DOHH2 (cell line): ENCODE measurements at regions not wholly inside any gene's neighbourhood (a gene's known extent, or its start where the extent isn't known, plus 50 kb on each side); places are given as distances from the start of the nearest gene placed in this dataset.

Source experiments
- H3F3A ChIP-seq: fragments of 200-600 bp; sonication (generic), shearing (Covaris generic); 2 replicates; pipeline ENCODE4 v1.6.0; 2016; ENCODE audit warnings: antibody characterized with exemption, mild to moderate bottlenecking; ENCODE audit not compliant: control insufficient read depth, insufficient read depth
- H3K27ac ChIP-seq: fragments of 200-600 bp; sonication (generic); 2 replicates; pipeline ENCODE4 v1.5.1; 2014; ENCODE audit warnings: low read depth, mild to moderate bottlenecking, low read length, moderate library complexity
- H3K27me3 ChIP-seq: fragments of 200-600 bp; sonication (generic); 2 replicates; pipeline ENCODE4 v1.6.1; 2014; ENCODE audit warnings: mild to moderate bottlenecking, low read length, mixed read lengths; ENCODE audit not compliant: control insufficient read depth
- H3K36me3 ChIP-seq: fragments of 200-600 bp; sonication (generic); 2 replicates; pipeline ENCODE4 v1.6.1; 2014; ENCODE audit warnings: mild to moderate bottlenecking, low read length, moderate library complexity, mixed read lengths; ENCODE audit not compliant: control insufficient read depth
- H3K4me1 ChIP-seq: fragments of 200-600 bp; sonication (generic); 2 replicates; pipeline ENCODE4 v1.6.1; 2014; ENCODE audit warnings: mild to moderate bottlenecking, low read length, mixed read lengths; ENCODE audit not compliant: control insufficient read depth
- H3K4me2 ChIP-seq: fragments of 200-600 bp; sonication (generic); 2 replicates; pipeline ENCODE4 v1.6.0; 2014; ENCODE audit warnings: mild to moderate bottlenecking, low read length, moderate library complexity
- H3K4me3 ChIP-seq: fragments of 200-600 bp; sonication (generic); 2 replicates; pipeline ENCODE4 v1.5.1; 2014; ENCODE audit warnings: mild to moderate bottlenecking, low read length, mixed read lengths
- H3K79me2 ChIP-seq: fragments of 200-600 bp; sonication (generic); 2 replicates; pipeline ENCODE4 v1.6.1; 2014; ENCODE audit warnings: mild to moderate bottlenecking, low read length, mixed read lengths; ENCODE audit not compliant: control insufficient read depth
- H3K9me2 ChIP-seq: fragments of 200-600 bp; sonication (generic); replicated peaks from 2 replicates; pipeline ENCODE4 v1.6.1; 2014; ENCODE audit warnings: mild to moderate bottlenecking, low read length, mixed read lengths; ENCODE audit not compliant: control insufficient read depth
- H3K9me3 ChIP-seq: fragments of 200-600 bp; sonication (generic); 2 replicates; pipeline ENCODE4 v1.6.1; 2014; ENCODE audit warnings: antibody characterized with exemption, low read length, mixed read lengths; ENCODE audit not compliant: control insufficient read depth, insufficient read depth
- H4K20me1 ChIP-seq: fragments of 200-600 bp; sonication (generic); 2 replicates; pipeline ENCODE4 v1.6.0; 2014; ENCODE audit warnings: low read depth, mild to moderate bottlenecking, antibody characterized with exemption, low read length, moderate library complexity; ENCODE audit not compliant: control insufficient read depth, insufficient read depth
- EZH2phosphoT487 ChIP-seq: fragments of 200-600 bp; sonication (generic); IDR thresholded peaks from 2 replicates; pipeline ENCODE4 v1.6.1; 2017; ENCODE audit warnings: borderline replicate concordance, mild to moderate bottlenecking, antibody characterized with exemption, low read length, moderate library complexity, mixed read lengths
- TF ChIP-seq, protein P1 (sequence below): fragments of 200-600 bp; sonication (generic); IDR thresholded peaks from one replicate; pipeline ENCODE4 v1.5.1; 2014; ENCODE audit warnings: antibody characterized with exemption, mild to moderate bottlenecking, low read depth, low read length; ENCODE audit not compliant: poor library complexity, severe bottlenecking

DNA sequence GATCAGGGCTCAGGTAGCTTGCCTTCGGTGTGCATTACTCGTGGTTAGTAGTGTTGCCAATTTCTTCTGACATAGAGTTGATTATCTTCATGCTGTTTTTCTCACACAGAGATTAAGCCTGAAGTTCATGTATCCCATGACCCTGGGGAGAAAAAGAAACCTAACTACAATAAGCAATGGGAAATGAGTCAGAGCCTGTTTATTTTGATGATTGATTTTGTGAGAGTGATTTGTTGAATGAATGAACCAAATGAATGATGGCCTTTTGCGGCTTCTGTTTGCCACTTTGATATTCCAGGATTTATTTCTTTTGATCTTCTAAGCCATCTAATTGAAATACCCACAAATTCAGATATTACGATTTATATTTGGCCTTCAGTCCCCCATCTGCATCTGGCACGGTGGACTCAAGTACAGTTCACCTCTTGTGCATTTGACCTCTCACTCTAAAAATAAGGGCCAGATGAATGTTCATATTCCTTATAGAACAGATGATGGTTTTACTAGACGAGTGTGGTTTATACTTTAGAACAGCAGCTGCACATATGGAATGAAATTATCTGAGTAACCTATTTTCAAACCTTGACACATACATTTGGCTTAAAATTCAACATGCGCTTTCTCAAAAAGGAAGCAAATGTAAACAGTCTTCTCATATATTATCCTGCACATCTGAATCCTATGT is 110.7 kb downstream of the PLCE1 start:
- no peaks in the 10 kb centered on the region for H3K79me2 ChIP-seq
- no peaks in the 10 kb centered on the region for H4K20me1 ChIP-seq
- H3K9me2 ChIP-seq = no peaks in the 10 kb centered on the region
- H3K27ac ChIP-seq = no peak overlapping the region
- no peaks in the 10 kb centered on the region for H3K9me3 ChIP-seq
- H3K36me3 ChIP-seq = no peaks in the 10 kb centered on the region
- H3K4me1 ChIP-seq = no peaks in the 10 kb centered on the region
- H3F3A ChIP-seq = no peaks in the 10 kb centered on the region
- H3K4me3 ChIP-seq = no peak overlapping the region
- H3K27me3 ChIP-seq = peaks cover 2% of the 10 kb centered on the region; the same call in 1 of the 2 replicates
- H3K4me2 ChIP-seq = no peak overlapping the region
- TF ChIP-seq EZH2phosphoT487 = no peak
- TF ChIP-seq, protein P1, sequence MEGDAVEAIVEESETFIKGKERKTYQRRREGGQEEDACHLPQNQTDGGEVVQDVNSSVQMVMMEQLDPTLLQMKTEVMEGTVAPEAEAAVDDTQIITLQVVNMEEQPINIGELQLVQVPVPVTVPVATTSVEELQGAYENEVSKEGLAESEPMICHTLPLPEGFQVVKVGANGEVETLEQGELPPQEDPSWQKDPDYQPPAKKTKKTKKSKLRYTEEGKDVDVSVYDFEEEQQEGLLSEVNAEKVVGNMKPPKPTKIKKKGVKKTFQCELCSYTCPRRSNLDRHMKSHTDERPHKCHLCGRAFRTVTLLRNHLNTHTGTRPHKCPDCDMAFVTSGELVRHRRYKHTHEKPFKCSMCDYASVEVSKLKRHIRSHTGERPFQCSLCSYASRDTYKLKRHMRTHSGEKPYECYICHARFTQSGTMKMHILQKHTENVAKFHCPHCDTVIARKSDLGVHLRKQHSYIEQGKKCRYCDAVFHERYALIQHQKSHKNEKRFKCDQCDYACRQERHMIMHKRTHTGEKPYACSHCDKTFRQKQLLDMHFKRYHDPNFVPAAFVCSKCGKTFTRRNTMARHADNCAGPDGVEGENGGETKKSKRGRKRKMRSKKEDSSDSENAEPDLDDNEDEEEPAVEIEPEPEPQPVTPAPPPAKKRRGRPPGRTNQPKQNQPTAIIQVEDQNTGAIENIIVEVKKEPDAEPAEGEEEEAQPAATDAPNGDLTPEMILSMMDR = no peak

DNA sequence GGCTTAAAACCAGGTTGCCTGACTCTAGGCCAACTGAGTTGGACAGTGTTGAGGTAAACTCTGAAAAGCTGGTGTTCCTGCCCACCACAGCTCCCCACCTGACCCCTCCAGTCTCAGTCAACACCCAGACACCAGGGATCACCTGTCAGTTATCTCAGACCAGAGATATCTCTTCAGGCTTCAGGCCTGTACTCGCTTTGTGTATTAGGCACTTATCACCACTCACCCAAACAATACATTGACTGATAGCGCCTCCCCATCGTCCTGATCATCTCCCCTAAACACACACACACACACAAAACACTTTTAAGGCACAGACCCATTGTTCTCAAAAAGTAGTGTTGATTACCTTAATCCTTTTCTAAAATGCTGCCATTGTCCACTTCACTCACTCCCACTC is 111.5 kb downstream of the PLCE1 start:
- Histone ChIP-seq H3F3A (no peaks in the 10 kb centered on the region), H3K4me3 (no peak overlapping the region), H3K27ac (no peak overlapping the region), H4K20me1 (no peaks in the 10 kb centered on the region), H3K9me3 (no peaks in the 10 kb centered on the region), H3K4me1 (no peaks in the 10 kb centered on the region), H3K9me2 (no peaks in the 10 kb centered on the region), H3K79me2 (no peaks in the 10 kb centered on the region), H3K27me3 (peaks cover 2% of the 10 kb centered on the region; the same call in 1 of the 2 replicates), H3K36me3 (no peaks in the 10 kb centered on the region), H3K4me2 (no peak overlapping the region)
- no peak for TF ChIP-seq EZH2phosphoT487
- TF ChIP-seq, protein P1 = no peak

DNA sequence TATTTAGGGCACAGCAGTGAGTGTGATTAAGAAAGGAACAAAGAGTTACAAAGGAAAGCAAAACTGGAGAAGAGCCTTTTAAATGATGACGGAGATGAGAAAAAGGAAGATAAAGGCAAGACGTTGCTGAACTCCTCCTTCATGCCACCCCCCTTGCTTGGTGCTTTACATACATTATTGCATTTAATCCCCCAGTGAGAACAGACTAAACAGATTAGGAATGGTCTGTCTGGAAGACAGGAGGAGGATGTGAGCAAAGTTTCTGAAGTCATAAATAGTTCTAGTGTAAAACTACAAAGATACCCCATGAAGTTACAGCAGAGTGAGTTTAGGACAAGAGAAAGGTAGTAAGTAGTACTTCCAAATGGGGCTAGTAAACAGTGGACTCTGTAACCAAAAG is 113.5 kb downstream of the PLCE1 start:
- Histone ChIP-seq H3K79me2 (no peaks in the 10 kb centered on the region), H3K4me3 (no peak overlapping the region), H3K4me2 (no peak overlapping the region), H3K4me1 (no peaks in the 10 kb centered on the region), H3K27me3 (peaks cover 2% of the 10 kb centered on the region; the same call in 1 of the 2 replicates), H3K9me2 (no peaks in the 10 kb centered on the region), H4K20me1 (no peaks in the 10 kb centered on the region), H3K36me3 (no peaks in the 10 kb centered on the region), H3K9me3 (no peaks in the 10 kb centered on the region), H3F3A (no peaks in the 10 kb centered on the region), H3K27ac (no peak overlapping the region)
- TF ChIP-seq EZH2phosphoT487 = no peak
- TF ChIP-seq, protein P1 = no peak
